ENCODE measurements at regions not wholly inside any gene's neighbourhood (a gene's known extent, or its start where the extent isn't known, plus 50 kb on each side); places are given as distances from the start of the nearest gene placed in this dataset.

GRCh38 chr7:119465798-119466305, 807.1 kb upstream of the KCND2 start:
- H3K27ac ChIP-seq: no peak overlapping the region
- no peak for DNase-seq
- no peaks in the 10 kb centered on the region for H3K27me3 ChIP-seq (ENCODE audit: insufficient read depth, low read depth)
- no peaks in the 10 kb centered on the region for H4K20me1 ChIP-seq (ENCODE audit: insufficient read depth)
- no peak overlapping the region for H3K4me2 ChIP-seq
- H3K79me2 ChIP-seq (ENCODE audit: low read depth): no peaks in the 10 kb centered on the region
- H3K4me1 ChIP-seq (replicated peaks; ENCODE audit: insufficient read depth): no peaks in the 10 kb centered on the region
- no peaks in the 10 kb centered on the region for H3K36me3 ChIP-seq (ENCODE audit: low read depth)
- BruUV-seq (replicated peaks): no TSS peak
- H3K9me3 ChIP-seq (ENCODE audit: insufficient read depth, low read depth): no peaks in the 10 kb centered on the region
- intact Hi-C loops (cut with micrococcal nuclease; ENCODE audit: unreplicated experiment): no loop called here
- H3F3A ChIP-seq (ENCODE audit: insufficient read depth, low read depth): no peaks in the 10 kb centered on the region
- TF ChIP-seq EZH2 (IDR thresholded peaks at IDR 0.05; ENCODE audit: low read depth): no peak
- no peak for TF ChIP-seq CTCF (conservative IDR thresholded peaks at IDR 0.05)
- CTCF ChIA-PET: no interaction called here
- no peak overlapping the region for H2AFZ ChIP-seq
- POLR2A ChIA-PET (ENCODE audit: unreplicated experiment): no interaction called here
- H3K4me3 ChIP-seq: no peak overlapping the region
- no peaks in the 10 kb centered on the region for H3K9me2 ChIP-seq (ENCODE audit: insufficient read depth)

GRCh38 chr7:119472408-119473038, 800.5 kb upstream of the KCND2 start:
- no peak overlapping the region for H3K4me2 ChIP-seq
- BruUV-seq (replicated peaks): no TSS peak
- ChIA-PET POLR2A (ENCODE audit: unreplicated experiment) (no interaction called here), CTCF (no interaction called here)
- H3F3A ChIP-seq (ENCODE audit: insufficient read depth, low read depth): no peaks in the 10 kb centered on the region
- TF ChIP-seq EZH2 (IDR thresholded peaks at IDR 0.05; ENCODE audit: low read depth) (no peak), CTCF (conservative IDR thresholded peaks at IDR 0.05) (no peak)
- intact Hi-C loops (cut with micrococcal nuclease; ENCODE audit: unreplicated experiment): no loop called here
- no peaks in the 10 kb centered on the region for H4K20me1 ChIP-seq (ENCODE audit: insufficient read depth)
- no peaks in the 10 kb centered on the region for H3K4me1 ChIP-seq (replicated peaks; ENCODE audit: insufficient read depth)
- no peaks in the 10 kb centered on the region for H3K9me3 ChIP-seq (ENCODE audit: insufficient read depth, low read depth)
- no peak overlapping the region for H3K4me3 ChIP-seq
- no peaks in the 10 kb centered on the region for H3K27me3 ChIP-seq (ENCODE audit: insufficient read depth, low read depth)
- H3K36me3 ChIP-seq (ENCODE audit: low read depth): no peaks in the 10 kb centered on the region
- no peaks in the 10 kb centered on the region for H3K9me2 ChIP-seq (ENCODE audit: insufficient read depth)
- DNase-seq: no peak
- 0 out of 2 replicates have a peak overlapping the region, but pooled peaks have one; percentile 13 for H2AFZ ChIP-seq
- no peaks in the 10 kb centered on the region for H3K79me2 ChIP-seq (ENCODE audit: low read depth)
- H3K27ac ChIP-seq: no peak overlapping the region

GRCh38 chr7:119482209-119482608, 790.8 kb upstream of the KCND2 start:
- Histone ChIP-seq H3K36me3 (ENCODE audit: low read depth) (no peaks in the 10 kb centered on the region), H3K79me2 (ENCODE audit: low read depth) (no peaks in the 10 kb centered on the region), H3F3A (ENCODE audit: insufficient read depth, low read depth) (no peaks in the 10 kb centered on the region), H3K4me2 (no peak overlapping the region), H3K27me3 (ENCODE audit: insufficient read depth, low read depth) (no peaks in the 10 kb centered on the region), H3K27ac (no peak overlapping the region), H4K20me1 (ENCODE audit: insufficient read depth) (no peaks in the 10 kb centered on the region), H3K4me1 (replicated peaks; ENCODE audit: insufficient read depth) (no peaks in the 10 kb centered on the region), H2AFZ (no peak overlapping the region), H3K9me3 (ENCODE audit: insufficient read depth, low read depth) (no peaks in the 10 kb centered on the region), H3K4me3 (no peak overlapping the region), H3K9me2 (ENCODE audit: insufficient read depth) (no peaks in the 10 kb centered on the region)
- peak in 1 of 2 experiments; percentile 15 for DNase-seq
- POLR2A ChIA-PET (ENCODE audit: unreplicated experiment): no interaction called here
- CTCF ChIA-PET: interaction anchor here (0.6 kb wide), 1 partner anchor 232 kb away, joined by 3 read pairs; no protein-coding TSS in a partner anchor
- BruUV-seq (replicated peaks): no TSS peak
- intact Hi-C loops (cut with micrococcal nuclease; ENCODE audit: unreplicated experiment): no loop called here
- TF ChIP-seq CTCF (conservative IDR thresholded peaks at IDR 0.05) (peak; percentile 50), EZH2 (IDR thresholded peaks at IDR 0.05; ENCODE audit: low read depth) (no peak)
